ENCODE measurements at regions not wholly inside any gene's neighbourhood (a gene's known extent, or its start where the extent isn't known, plus 50 kb on each side); places are given as distances from the start of the nearest gene placed in this dataset.
"Not testable (repeated sequence)": the region's sequence is repeated elsewhere in the genome, so short reads cannot be mapped to it uniquely, and the experiment has no call there.

- H3K4me3 Mint-ChIP-seq = no peak overlapping the region
- H3K9me3 Mint-ChIP-seq = peaks cover 0 to 28% of the 10 kb centered on the region in 2 donors
- H3K27me3 Mint-ChIP-seq = no peaks in the 10 kb centered on the region
- ATAC-seq (no peak), DNase-seq (no peak)
- H3K4me1 Mint-ChIP-seq = no peaks in the 10 kb centered on the region
- no peak overlapping the region for H3K27ac Mint-ChIP-seq
Observed at GRCh38 chr17:53662608-53663007, 160.1 kb upstream of the KIF2B start.

DNA sequence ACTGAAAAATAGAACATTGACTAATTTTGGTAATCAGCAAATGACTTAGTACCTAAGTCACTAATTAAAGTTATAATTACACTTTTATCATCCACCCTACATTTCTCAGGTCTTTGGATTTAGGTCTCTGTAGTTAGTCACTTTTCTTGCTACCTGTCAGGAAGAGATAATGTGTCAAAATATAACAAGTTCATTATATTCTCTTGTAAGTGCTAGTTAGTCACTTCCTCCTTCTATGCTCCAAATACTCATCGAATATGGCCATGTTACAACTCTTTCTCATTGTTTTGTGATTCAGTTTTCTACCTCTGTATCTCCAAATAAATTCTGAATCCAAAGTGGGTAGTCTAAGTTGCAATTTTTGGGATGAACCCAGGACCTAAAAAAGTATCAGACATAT is 163.5 kb upstream of the KIF2B start:
- no peak for DNase-seq
- ATAC-seq = no peak
- Mint-ChIP-seq H3K27me3 (no peaks in the 10 kb centered on the region), H3K4me1 (no peaks in the 10 kb centered on the region), H3K9me3 (peaks cover 0 to 18% of the 10 kb centered on the region in 2 donors), H3K27ac (no peak overlapping the region), H3K4me3 (no peak overlapping the region)

DNA sequence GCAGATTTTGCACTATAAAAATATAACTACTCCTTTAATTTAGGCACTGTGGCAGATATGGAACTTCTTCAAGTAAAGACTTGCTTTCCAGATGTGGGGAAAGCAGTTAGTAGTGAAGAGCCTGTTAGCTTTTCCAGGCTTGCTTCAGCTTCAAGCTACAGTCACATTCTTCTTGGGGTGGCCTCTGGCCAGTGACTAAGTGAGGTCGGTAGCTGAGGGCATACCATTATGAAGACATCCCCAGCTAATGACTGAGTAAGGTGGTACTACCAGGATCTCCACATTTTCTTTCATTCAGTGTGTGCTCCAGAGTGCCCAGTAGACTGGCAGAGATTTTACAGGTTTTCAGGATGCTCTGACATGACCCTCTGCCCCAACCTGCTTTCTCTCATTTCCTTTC is 167.1 kb upstream of the KIF2B start:
- Mint-ChIP-seq H3K27ac (no peak overlapping the region), H3K4me3 (no peak overlapping the region), H3K4me1 (no peaks in the 10 kb centered on the region), H3K9me3 (peaks cover 0 to 7% of the 10 kb centered on the region in 2 donors), H3K27me3 (no peaks in the 10 kb centered on the region)
- DNase-seq (no peak), ATAC-seq (no peak)

- peaks cover 0 to 8% of the 10 kb centered on the region in 2 donors for H3K9me3 Mint-ChIP-seq
- ATAC-seq (no peak), DNase-seq (no peak)
- H3K27ac Mint-ChIP-seq = no peak overlapping the region
- H3K4me1 Mint-ChIP-seq = no peaks in the 10 kb centered on the region
- H3K4me3 Mint-ChIP-seq = no peak overlapping the region
- no peaks in the 10 kb centered on the region for H3K27me3 Mint-ChIP-seq
Observed at GRCh38 chr17:53649201-53649600, 173.5 kb upstream of the KIF2B start.

- Mint-ChIP-seq H3K27me3 (no peaks in the 10 kb centered on the region), H3K4me3 (no peak overlapping the region)
- DNase-seq = no peak
Observed at GRCh38 chr17:53646835-53647234, 175.9 kb upstream of the KIF2B start.

DNA sequence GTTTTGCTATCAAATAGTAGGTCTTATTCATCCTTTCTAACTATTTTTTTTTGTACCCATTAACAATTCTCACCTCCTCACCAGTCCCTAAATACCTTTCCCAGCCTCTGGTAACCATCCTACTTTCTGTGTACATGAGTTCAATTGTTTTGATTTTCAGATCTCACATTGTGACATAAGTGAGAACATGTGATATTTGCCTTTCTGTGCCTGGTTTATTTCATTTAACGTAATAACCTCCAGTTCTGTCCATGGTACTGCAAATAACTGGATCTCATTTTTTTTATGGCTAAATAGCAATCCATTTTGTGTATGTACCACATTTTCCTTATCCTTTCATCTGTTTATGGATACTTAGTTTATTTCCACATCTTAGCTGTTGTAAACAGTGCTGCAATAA is 181.9 kb upstream of the KIF2B start:
- DNase-seq = no peak
- ATAC-seq = no peak
- Mint-ChIP-seq H3K27me3 (no peaks in the 10 kb centered on the region), H3K9me3 (peaks cover 7 to 14% of the 10 kb centered on the region in 2 donors), H3K4me1 (no peaks in the 10 kb centered on the region), H3K27ac (no peak overlapping the region), H3K4me3 (no peak overlapping the region)

More at GRCh38 chr17:53646835-53647234, 175.9 kb upstream of the KIF2B start:
- H3K9me3 Mint-ChIP-seq = peaks cover 0 to 13% of the 10 kb centered on the region in 2 donors
- ATAC-seq = no peak
- no peak overlapping the region for H3K27ac Mint-ChIP-seq
- no peaks in the 10 kb centered on the region for H3K4me1 Mint-ChIP-seq

- DNase-seq (no peak), ATAC-seq (no peak)
- Mint-ChIP-seq H3K4me3 (no peak overlapping the region), H3K9me3 (peaks cover 5 to 7% of the 10 kb centered on the region in 2 donors), H3K27ac (no peak overlapping the region), H3K4me1 (no peaks in the 10 kb centered on the region), H3K27me3 (no peaks in the 10 kb centered on the region)
Observed at GRCh38 chr17:53635444-53635843, 187.3 kb upstream of the KIF2B start.

- ATAC-seq = no peak
- Mint-ChIP-seq H3K9me3 (peaks cover 5 to 7% of the 10 kb centered on the region in 2 donors), H3K27me3 (no peaks in the 10 kb centered on the region), H3K4me3 (no peak overlapping the region), H3K27ac (no peak overlapping the region), H3K4me1 (no peaks in the 10 kb centered on the region)
- no peak for DNase-seq
Observed at GRCh38 chr17:53633856-53634255, 188.9 kb upstream of the KIF2B start.

GRCh38 chr17:53631486-53631885 is 191.2 kb upstream of the KIF2B start:
- ATAC-seq (no peak), DNase-seq (no peak)
- no peak overlapping the region for H3K27ac Mint-ChIP-seq
- H3K4me3 Mint-ChIP-seq = no peak overlapping the region
- peaks cover 0 to 7% of the 10 kb centered on the region in 2 donors for H3K9me3 Mint-ChIP-seq
- H3K4me1 Mint-ChIP-seq = no peaks in the 10 kb centered on the region
- no peaks in the 10 kb centered on the region for H3K27me3 Mint-ChIP-seq

GRCh38 chr17:53630638-53631037 is 192.1 kb upstream of the KIF2B start:
- DNase-seq (no peak), ATAC-seq (no peak)
- Mint-ChIP-seq H3K4me1 (no peaks in the 10 kb centered on the region), H3K4me3 (no peak overlapping the region), H3K27me3 (no peaks in the 10 kb centered on the region), H3K9me3 (peaks cover 0 to 7% of the 10 kb centered on the region in 2 donors), H3K27ac (no peak overlapping the region)

GRCh38 chr17:53630115-53630514 is 192.6 kb upstream of the KIF2B start:
- Mint-ChIP-seq H3K4me1 (no peaks in the 10 kb centered on the region), H3K27me3 (no peaks in the 10 kb centered on the region), H3K27ac (no peak overlapping the region), H3K9me3 (peaks cover 0 to 7% of the 10 kb centered on the region in 2 donors), H3K4me3 (no peak overlapping the region)
- ATAC-seq (no peak), DNase-seq (no peak)

GRCh38 chr17:53629188-53629587 is 193.5 kb upstream of the KIF2B start:
- Mint-ChIP-seq H3K4me3 (no peak overlapping the region), H3K27me3 (no peaks in the 10 kb centered on the region), H3K27ac (no peak overlapping the region), H3K4me1 (no peaks in the 10 kb centered on the region), H3K9me3 (peaks cover 0 to 12% of the 10 kb centered on the region in 2 donors)
- ATAC-seq = no peak
- DNase-seq = no peak

DNA sequence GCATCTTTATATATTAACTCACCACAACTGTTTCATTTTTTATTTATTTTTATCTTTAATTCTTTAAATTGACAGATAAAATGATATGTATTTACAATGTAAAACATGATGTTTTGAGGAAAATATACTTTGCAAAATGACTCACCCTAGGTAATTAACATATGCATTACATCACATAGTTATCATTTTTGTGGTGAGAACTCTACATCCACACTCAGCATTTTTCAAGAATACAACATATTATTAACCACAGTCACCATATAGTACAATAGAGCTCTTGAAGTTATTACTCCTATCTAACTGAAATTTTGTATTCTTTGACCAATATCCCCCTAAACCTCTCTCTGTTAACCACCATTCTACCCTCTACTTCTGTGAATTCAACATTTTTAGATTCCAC is 194.7 kb upstream of the KIF2B start:
- Mint-ChIP-seq H3K27ac (no peak overlapping the region), H3K9me3 (peaks cover 0 to 12% of the 10 kb centered on the region in 2 donors), H3K27me3 (no peaks in the 10 kb centered on the region), H3K4me1 (no peaks in the 10 kb centered on the region), H3K4me3 (no peak overlapping the region)
- DNase-seq (no peak), ATAC-seq (no peak)

GRCh38 chr17:53627511-53627910 is 195.2 kb upstream of the KIF2B start:
- H3K4me1 Mint-ChIP-seq = no peaks in the 10 kb centered on the region
- ATAC-seq = no peak
- H3K27me3 Mint-ChIP-seq = no peaks in the 10 kb centered on the region
- H3K27ac Mint-ChIP-seq = no peak overlapping the region
- H3K9me3 Mint-ChIP-seq = peaks cover 0 to 12% of the 10 kb centered on the region in 2 donors
- no peak for DNase-seq
- H3K4me3 Mint-ChIP-seq = no peak overlapping the region

DNA sequence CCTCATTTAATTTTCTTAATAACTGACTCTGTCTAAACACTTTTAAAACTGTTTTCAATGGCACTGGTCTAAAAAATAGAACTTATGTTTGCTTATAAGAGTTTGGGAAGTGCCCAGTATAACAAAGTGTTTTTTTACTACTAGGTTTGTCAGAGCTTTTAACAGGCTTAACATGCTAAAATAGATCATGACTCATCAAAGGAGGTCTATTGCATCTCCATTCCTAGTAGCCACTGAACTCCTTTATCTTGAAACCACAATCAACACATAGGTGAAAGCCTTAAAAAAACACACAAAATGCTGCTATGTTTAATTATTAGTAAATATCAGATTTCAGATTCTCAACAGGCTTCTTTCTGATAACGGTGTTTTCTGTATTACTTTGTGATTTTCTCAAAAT is 196.4 kb upstream of the KIF2B start:
- no peak for ATAC-seq
- Mint-ChIP-seq H3K27ac (no peak overlapping the region), H3K4me1 (no peaks in the 10 kb centered on the region), H3K27me3 (no peaks in the 10 kb centered on the region), H3K4me3 (no peak overlapping the region), H3K9me3 (peaks cover 0 to 6% of the 10 kb centered on the region in 2 donors)
- no peak for DNase-seq

DNA sequence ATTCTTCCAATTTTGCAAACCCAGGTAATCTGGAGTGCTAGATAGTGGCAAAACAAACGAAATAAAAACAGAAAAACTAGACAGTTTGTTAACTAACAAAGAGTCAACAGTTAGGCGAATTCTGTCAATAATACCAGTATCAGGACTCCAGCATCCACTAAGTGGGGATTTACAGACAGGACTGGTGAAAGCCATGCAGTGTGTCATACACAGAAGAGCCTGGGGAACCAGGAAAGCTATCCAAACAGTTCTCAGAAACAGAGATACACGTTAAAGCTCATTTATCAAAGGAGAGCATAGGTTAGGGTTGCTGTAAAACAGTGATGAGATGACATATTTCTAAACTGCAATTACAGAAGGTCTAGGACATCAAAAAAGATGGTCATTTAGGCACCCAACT is 203.7 kb upstream of the KIF2B start:
- Mint-ChIP-seq H3K4me1 (no peaks in the 10 kb centered on the region), H3K4me3 (no peak overlapping the region), H3K9me3 (peaks cover 0 to 3% of the 10 kb centered on the region in 2 donors), H3K27me3 (no peaks in the 10 kb centered on the region), H3K27ac (no peak overlapping the region)
- DNase-seq (no peak), ATAC-seq (no peak)

GRCh38 chr17:53608208-53608607 is 214.5 kb upstream of the KIF2B start:
- peaks cover 19 to 32% of the 10 kb centered on the region in 2 donors for H3K9me3 Mint-ChIP-seq
- H3K27me3 Mint-ChIP-seq, H3K4me3 Mint-ChIP-seq, ATAC-seq, DNase-seq, H3K4me1 Mint-ChIP-seq, H3K27ac Mint-ChIP-seq: not testable (repeated sequence)
